ENCODE measurements at regions not wholly inside any gene's neighbourhood (a gene's known extent, or its start where the extent isn't known, plus 50 kb on each side); places are given as distances from the start of the nearest gene placed in this dataset.
A peak's percentile ranks its signal among the peaks of the same experiment; 100 is the strongest.

DNA sequence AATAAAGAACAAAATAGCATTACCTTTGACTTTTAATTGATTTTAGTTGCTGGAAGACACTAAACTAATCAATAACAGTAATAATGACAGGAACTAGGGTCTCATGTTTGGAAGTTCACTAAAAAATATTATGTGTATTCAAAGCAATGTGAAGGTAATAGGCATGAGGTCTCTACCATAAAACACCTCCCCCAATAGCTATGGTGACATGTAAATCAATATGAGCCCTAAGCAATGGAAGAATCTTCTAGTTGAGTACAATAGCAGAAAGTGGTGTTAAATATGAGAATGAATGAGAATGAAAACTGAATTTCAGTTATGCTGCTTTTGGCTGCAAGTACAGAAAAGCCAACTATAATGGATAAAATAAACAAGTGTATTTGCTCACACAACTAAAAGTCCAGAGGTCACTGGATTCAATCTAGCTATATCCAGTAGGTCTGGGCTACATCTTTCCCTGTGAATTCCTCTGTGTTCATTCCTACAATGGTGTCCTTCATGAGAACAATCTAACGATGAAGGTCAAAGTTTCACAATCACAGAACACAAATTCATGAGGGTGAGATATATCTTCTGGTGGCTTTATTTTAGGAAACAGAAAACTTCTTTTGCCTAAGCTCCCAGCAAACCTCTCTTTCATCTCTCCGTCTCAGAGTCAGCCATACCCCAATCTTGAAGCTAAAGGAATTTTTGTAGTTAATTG, 728.0 kb downstream of the FSCB start:
- DNase-seq (ENCODE audit: low spot score) (peak; percentile 99), FAIRE-seq (peak; percentile 97), ATAC-seq (peak; percentile 91)
- H2AFZ ChIP-seq (ENCODE audit: low read length), result peak overlapping the region; percentile 70
- WGBS (ENCODE audit: low lambda C conversion rate), result 0% methylated on average over 2 of the region's 2 CpGs
- in situ Hi-C loops (cut with HindIII; ENCODE audit: extremely low pct_ligation_motif_present, low pct_unique_long_range_greater_than_20kb), result loop anchor here (25.0 kb wide), 1 partner anchor 142 kb away; no protein-coding TSS in a partner anchor
- peak overlapping the region in 2 of 3 experiments; percentile 43 to 56; a peak in 3 of 6 replicates for H3K4me3 ChIP-seq (replicated peaks in 1 of 3; ENCODE audit: insufficient read depth in 1 of 3, low read depth in 2 of 3, low read length in 3 of 3)
- BruUV-seq (replicated peaks), result no TSS peak
- ChIA-PET CTCF (ENCODE audit: low intra/inter-chr PET ratio, low total read pairs) (no interaction called here), POLR2A (interaction anchor here (1.0 to 2.4 kb wide), 4 partner anchors 9 to 1475 kb away, joined by 3 to 7 read pairs (median 5); no protein-coding TSS in a partner anchor)
- peaks cover 69% of the 10 kb centered on the region for H3K4me1 ChIP-seq (ENCODE audit: insufficient read depth, low read length)
- H4K20me1 ChIP-seq (ENCODE audit: insufficient read depth, low read length), result no peaks in the 10 kb centered on the region
- peak overlapping the region; percentile 99 for H3K27ac ChIP-seq (ENCODE audit: extremely low read length, insufficient read depth, low read length)
- H3K79me2 ChIP-seq (ENCODE audit: insufficient read depth, low read length), result no peaks in the 10 kb centered on the region
- H3K4me2 ChIP-seq (ENCODE audit: low read depth, low read length), result peak overlapping the region; percentile 78
- no peaks in the 10 kb centered on the region for H3K27me3 ChIP-seq (ENCODE audit: control insufficient read depth in 1 of 2, insufficient read depth in 2 of 2, low read length in 2 of 2)
- peak overlapping the region; percentile 72 for H3K9ac ChIP-seq (ENCODE audit: insufficient read depth, low read depth, low read length)
- H3K9me3 ChIP-seq (ENCODE audit: low read length), result peaks cover 23% of the 10 kb centered on the region
- no peaks in the 10 kb centered on the region for H3K36me3 ChIP-seq (replicated peaks in 1 of 2; ENCODE audit: control insufficient read depth in 1 of 2, insufficient read depth in 2 of 2, low read length in 2 of 2)
- intact Hi-C loops (cut with micrococcal nuclease; ENCODE audit: unreplicated experiment), result loop anchor here (1.0 kb wide), 1 partner anchor 121 kb away; no protein-coding TSS in a partner anchor
- peak; percentile 84; the same call in 1 of the 2 replicates for TF ChIP-seq SALL1 (CRISPR knock-in tag; IDR thresholded peaks at IDR 0.05)
- no peak for TF ChIP-seq ZFAT (CRISPR knock-in tag; conservative IDR thresholded peaks at IDR 0.05)
- no peak for TF ChIP-seq ZFP91 (CRISPR knock-in tag; IDR thresholded peaks at IDR 0.05; ENCODE audit: borderline replicate concordance)
- TF ChIP-seq HDAC2 (CRISPR knock-in tag; IDR thresholded peaks at IDR 0.05), result peak; percentile 42; the same call in 1 of the 2 replicates
- TF ChIP-seq GZF1 (CRISPR knock-in tag; IDR thresholded peaks at IDR 0.05), result no peak
- TF ChIP-seq SOX13 (IDR thresholded peaks at IDR 0.05), result peak; percentile 68; the same call in 1 of the 2 replicates
- TF ChIP-seq SOX13 (CRISPR knock-in tag; conservative IDR thresholded peaks at IDR 0.05 in 1 of 2, IDR thresholded peaks at IDR 0.05 in 1 of 2), result peak in 1 of 2 experiments; percentile 96; a peak in 2 of 4 replicates
- TF ChIP-seq POLR2AphosphoS2 (IDR thresholded peaks at IDR 0.05; ENCODE audit: low read depth, low read length), result no peak
- peak; percentile 64 for TF ChIP-seq YEATS4 (CRISPR knock-in tag; IDR thresholded peaks at IDR 0.05; ENCODE audit: borderline replicate concordance)
- TF ChIP-seq TEAD3 (CRISPR knock-in tag; optimal IDR thresholded peaks at IDR 0.05; ENCODE audit: borderline replicate concordance), result peak; percentile 80
- TF ChIP-seq ZNF124 (CRISPR knock-in tag; IDR thresholded peaks at IDR 0.05), result 0 out of 2 replicates have a peak, but pooled peaks have one; percentile 26
- TF ChIP-seq, protein P1, sequence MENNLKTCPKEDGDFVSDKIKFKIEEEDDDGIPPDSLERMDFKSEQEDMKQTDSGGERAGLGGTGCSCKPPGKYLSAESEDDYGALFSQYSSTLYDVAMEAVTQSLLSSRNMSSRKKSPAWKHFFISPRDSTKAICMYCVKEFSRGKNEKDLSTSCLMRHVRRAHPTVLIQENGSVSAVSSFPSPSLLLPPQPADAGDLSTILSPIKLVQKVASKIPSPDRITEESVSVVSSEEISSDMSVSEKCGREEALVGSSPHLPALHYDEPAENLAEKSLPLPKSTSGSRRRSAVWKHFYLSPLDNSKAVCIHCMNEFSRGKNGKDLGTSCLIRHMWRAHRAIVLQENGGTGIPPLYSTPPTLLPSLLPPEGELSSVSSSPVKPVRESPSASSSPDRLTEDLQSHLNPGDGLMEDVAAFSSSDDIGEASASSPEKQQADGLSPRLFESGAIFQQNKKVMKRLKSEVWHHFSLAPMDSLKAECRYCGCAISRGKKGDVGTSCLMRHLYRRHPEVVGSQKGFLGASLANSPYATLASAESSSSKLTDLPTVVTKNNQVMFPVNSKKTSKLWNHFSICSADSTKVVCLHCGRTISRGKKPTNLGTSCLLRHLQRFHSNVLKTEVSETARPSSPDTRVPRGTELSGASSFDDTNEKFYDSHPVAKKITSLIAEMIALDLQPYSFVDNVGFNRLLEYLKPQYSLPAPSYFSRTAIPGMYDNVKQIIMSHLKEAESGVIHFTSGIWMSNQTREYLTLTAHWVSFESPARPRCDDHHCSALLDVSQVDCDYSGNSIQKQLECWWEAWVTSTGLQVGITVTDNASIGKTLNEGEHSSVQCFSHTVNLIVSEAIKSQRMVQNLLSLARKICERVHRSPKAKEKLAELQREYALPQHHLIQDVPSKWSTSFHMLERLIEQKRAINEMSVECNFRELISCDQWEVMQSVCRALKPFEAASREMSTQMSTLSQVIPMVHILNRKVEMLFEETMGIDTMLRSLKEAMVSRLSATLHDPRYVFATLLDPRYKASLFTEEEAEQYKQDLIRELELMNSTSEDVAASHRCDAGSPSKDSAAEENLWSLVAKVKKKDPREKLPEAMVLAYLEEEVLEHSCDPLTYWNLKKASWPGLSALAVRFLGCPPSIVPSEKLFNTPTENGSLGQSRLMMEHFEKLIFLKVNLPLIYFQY (CRISPR knock-in tag; IDR thresholded peaks at IDR 0.05; ENCODE audit: borderline replicate concordance), result no peak
- no peak for TF ChIP-seq ZNF781 (CRISPR knock-in tag; IDR thresholded peaks at IDR 0.05; ENCODE audit: borderline replicate concordance, not compliant biosample characterization)
- TF ChIP-seq NR2F1 (CRISPR knock-in tag; IDR thresholded peaks at IDR 0.05), result peak; percentile 50 to 65
- TF ChIP-seq ASH2L (IDR thresholded peaks at IDR 0.05; ENCODE audit: insufficient read length, low read depth, low read length), result peak; percentile 99
- TF ChIP-seq POLR2G (IDR thresholded peaks at IDR 0.05; ENCODE audit: low read depth, low read length), result 0 out of 2 replicates have a peak, but pooled peaks have one; percentile 36
- TF ChIP-seq ZNF205 (CRISPR knock-in tag; IDR thresholded peaks at IDR 0.05), result peak; percentile 71; the same call in 1 of the 2 replicates
- peak; percentile 33; the same call in 1 of the 2 replicates for TF ChIP-seq ZNF644 (CRISPR knock-in tag; IDR thresholded peaks at IDR 0.05; ENCODE audit: low read depth)
- peak; percentile 82 for TF ChIP-seq GATAD2A (CRISPR knock-in tag; IDR thresholded peaks at IDR 0.05)
- peak; percentile 60; the same call in 1 of the 2 replicates for TF ChIP-seq ZFP1 (CRISPR knock-in tag; IDR thresholded peaks at IDR 0.05)
